SIG-M5 (cell line): ENCODE measurements at regions not wholly inside any gene's neighbourhood (a gene's known extent, or its start where the extent isn't known, plus 50 kb on each side); places are given as distances from the start of the nearest gene placed in this dataset.

ENCODE experiments used
- DNase-seq: peaks from one replicate; lab custom pipeline; 2025; lab: John Stamatoyannopoulos, UW

DNA sequence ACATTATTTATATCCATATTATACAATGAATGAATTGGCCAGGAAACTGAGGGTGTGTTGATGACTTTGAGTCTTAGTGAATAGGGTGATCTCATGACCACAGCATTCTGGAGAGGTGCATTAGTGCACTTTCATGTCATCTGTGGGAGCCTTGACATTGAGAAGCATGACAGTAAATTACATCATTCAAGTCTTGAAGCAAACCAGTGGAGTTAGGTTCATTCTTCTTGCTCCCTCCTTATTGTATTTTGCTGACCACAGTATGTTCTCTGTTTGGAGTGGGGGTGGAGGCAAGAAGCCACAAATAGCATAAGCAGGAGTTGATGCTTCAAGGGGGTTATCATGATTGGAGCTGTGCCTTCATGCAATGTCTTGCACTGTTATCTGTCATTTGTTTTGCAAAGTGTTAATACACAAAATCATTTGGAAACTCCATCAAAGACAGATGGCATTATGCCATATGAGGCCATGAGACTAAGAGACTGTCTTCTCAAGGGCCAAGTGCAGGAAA is 680.2 kb downstream of the NYAP2 start:
- no peak for DNase-seq

DNA sequence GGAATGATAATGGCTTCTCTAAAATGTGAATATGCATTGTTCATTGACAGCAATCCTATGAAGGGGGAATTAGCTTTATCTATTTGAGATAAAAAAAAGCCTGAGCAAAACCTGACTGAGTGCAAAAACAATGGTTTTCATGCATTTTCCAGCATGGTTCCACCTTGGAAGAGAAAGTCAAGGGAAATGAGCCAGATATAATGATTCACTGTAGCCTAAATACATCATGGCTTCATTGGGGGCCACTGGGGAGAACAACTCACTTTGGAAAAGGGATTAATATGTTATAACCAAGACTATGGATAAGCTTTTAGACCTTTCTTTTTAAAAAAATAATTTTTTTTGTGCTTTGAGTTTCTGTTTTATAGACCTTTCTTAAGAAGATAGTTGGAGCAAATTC is 679.7 kb downstream of the NYAP2 start:
- DNase-seq: no peak

DNA sequence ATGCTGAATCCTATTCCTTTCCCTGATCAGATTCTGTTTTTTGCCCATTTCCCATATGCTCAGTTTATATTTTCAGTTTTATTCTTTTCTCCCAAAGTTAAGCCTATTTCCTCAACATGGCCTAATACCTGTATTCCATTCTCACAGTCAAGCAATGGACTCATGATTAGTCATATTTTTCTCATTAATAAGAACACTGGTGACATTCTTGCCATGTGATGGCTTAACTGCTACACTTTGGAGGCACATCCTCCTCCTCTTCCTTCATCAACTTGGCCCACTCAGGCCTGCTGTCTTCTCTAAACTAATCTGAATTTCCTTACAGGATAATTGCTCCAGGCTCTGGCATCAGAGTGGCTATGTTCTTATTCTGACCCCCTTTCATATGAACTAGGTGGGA is 679.2 kb downstream of the NYAP2 start:
- DNase-seq: no peak

DNA sequence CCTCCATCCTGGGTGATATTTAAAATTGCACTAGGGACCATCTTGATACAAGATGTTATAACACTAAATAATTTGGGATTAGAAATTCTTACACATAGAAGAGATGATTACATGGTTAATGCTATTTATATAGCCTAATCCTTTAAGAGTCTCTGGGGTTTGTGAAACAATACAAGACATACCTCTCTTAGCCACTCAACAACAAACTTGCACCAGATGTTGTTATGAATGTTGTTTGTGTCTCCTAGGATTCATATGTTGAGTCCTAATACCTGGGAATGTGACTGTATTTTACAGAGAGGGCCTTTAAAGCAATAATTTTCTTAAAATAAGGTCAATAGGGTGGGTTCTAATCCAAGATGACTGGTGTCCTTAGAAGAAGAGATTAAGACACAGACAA is 678.3 kb downstream of the NYAP2 start:
- no peak for DNase-seq

DNA sequence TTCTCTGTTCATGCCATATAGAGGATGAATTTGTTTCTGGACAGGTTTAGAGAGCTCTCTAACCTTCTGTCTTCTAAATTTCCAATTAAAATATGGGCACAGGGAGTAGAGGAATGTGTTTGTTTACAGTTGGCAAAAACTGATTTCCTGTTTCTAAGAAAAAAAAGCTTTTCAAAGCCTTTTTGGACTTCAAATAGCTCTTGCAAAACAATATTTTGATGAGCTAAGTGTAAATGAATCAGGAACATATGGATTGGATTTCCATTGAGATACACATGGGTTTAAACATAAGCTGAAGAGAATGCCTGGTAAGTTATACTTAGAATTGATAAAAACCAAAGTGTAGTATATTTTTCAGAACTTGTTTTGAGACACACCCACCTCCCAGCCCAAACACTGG is 677.5 kb downstream of the NYAP2 start:
- DNase-seq: no peak

DNA sequence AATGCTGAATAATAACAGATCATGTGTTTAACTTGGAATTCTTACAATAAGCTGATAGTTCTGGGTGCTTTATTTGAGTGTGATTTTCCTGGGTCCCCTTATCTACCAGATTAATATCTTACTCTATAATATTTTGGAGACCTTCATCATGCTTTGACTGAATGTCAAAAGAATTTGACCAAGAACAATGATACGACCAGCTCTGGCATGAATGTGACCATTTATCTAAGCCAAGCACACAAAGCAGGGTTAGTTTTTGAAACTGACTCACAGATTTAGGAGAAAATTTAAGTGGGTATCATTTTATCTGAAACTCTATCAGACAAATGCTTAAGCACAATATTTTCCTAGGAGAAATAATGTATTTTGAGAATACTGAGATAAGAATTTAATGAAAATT is 677.0 kb downstream of the NYAP2 start:
- no peak for DNase-seq

DNA sequence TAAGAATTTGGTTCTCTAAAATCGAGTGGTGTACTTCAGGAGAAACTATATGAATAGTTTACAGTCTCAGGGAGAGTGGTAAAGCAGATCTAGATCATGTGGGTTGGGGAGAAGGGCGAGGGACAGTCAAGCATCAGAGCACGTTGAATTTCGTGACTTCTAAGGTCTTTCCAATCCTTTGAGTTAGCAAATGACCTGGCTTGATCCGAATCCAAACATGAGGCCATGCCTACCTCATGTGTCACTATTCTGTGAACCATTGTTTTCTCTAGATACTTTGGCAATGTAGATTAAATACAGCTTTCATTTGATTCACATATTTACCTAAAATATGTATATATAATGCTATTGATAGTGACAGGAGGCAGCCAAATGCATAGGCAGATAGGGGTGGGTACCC is 674.9 kb downstream of the NYAP2 start:
- no peak for DNase-seq

DNA sequence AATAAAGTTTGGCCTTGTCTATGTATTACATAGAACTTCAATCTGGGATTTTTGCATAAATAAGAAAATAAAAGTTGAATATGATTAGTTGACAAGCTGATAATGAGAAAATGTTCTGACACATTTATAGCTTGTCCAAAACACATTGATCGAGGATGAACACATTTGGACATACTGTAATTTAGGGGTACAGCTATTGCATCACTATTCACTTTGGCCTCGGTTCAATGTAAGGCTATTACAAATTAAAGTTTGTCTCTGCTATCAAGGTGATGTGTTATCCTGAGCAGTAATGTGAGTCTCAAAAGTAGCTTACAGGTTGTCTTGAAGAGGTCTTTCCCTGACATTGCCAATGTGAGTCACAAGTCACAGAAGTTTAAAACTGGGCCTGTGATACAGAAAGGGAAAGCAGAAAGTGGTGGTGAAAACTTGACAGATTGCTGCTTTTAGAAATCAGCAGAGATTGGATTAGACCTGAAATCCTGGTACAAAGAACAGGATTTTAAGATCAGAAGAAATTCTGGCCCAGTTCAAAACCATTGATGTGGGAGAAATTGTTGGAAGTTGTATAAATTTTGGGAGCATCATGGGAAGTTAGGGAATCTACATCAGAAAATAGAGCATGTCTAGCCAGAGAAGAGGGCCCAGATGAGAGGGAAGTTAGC is 674.1 kb downstream of the NYAP2 start:
- DNase-seq: no peak

DNA sequence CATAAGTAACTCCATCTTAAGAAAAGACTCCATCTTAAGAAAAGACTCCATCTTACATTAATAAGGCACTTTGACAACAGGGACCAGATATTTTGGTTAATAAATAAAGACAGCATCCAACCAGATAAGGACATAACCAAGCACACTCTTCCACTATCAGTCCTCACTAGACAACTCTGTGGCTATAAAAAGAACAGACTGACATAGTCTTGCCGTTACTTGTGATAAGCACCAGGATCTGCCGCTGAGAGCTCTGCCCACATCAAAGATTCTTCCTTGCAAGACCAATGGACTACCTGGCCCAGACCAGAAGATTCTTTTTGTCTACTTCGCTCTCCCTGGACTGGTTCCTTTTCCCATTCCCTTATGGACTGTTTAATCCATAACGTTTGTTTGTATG is 667.4 kb downstream of the NYAP2 start:
- DNase-seq: no peak

DNA sequence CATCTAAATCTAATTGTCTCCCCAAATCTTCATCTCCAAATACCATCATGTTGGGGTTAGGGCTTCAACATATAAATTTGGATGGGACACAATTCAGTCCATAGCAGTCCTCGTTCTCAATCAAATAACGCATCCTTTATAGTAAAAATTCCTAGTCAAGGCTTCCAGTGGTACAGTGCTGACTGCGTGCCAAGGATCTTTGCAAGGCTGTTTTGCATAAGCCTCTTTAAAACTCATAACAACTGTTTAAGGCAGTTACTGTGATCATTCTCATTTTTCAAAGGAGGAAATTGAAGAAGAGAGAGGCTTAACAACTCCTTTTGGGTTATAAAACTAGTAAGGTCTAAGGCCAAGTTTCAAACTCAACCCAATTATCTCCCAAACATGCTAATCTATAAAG is 666.9 kb downstream of the NYAP2 start:
- no peak for DNase-seq

DNA sequence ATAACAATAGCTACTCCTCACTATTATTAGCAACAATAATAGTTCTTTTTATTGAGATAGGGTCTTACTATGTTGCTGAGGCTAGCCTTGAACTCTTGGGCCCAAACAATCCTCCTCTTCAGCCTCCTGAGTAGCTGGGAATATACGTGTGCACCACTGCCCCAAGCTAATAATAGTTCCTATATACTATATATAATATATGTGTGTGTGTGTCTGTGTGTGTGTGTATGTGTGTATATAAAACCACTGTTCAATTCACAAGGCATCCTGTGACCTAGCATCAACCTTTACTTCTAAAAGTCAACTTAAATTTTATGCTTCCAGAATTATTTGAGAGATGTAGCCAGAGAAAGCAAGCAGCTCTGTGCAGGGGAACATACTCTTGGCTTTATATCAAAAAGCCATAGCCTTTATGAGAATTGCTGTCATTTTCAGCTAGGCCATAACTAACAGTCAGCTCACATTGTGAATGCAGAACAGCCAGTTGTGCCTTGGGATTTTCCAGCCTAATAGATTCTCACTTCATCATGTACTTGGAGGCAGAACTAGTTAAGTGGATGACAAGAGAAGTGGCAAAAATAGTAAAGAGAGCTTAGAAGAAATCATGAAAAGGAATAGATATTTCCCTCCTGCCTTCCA is 665.5 kb downstream of the NYAP2 start:
- DNase-seq: no peak

DNA sequence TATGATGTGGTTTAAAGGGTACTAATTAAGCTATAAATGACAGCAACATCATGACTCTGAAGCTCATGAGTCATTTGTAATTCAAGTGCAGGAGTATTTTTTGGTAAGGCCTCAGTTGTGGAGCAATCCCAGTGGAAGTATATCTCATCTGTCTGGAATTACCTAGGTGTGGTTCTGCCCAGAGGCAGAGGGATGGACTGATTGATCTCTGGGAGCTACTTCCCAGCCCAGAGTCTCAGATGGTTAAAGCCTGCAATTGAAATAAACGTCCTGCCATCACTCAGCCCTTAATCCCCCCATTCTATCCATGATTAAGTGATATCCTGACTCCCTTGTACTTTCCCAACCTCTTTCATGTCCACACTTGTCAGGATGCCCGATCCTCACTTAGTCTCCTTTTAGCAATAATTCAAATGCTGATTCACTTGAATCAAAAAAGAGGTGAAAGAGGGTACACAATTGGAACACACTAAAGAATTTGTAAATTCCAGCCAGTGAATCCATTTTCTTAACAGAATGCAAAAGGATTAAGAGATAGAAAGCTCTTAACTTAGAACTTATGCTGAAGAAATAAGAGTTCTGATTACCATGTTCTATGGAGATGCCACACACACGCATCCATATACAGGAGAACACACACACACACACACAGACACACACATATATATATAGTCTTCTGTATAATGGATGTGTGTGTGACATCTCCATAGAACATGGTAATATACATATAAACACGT is 664.4 kb downstream of the NYAP2 start:
- no peak for DNase-seq

DNA sequence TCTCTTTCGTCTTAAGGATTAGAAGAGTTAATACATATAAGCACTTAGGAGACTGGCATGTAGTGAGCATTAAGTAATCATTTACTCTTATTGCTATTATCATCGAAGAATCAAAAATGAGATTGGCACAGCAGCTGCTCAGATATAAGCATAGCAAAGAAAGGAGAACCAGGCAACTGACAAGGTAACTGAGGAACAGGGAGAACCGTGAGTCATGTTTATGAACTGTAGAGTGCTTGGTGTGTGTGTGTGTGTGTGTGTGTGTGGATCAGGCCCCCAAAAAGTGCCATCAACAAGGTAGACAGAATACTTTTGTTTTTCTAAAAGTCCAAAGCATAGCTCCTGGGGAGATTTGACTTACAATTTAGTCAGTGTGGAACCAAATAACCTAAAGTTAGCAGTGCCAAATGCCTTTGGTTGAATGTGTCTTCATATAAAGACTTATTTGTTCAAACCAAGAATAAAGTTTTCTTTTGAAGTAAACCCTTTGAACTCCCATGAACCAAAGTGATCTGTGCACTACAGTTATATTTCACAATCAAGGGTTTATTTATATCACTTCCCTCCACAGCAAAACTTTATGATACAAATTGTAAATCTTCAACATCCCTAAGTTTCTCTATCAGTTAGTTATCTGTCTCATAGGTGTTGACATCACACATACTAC is 660.6 kb downstream of the NYAP2 start:
- peak; percentile 42 for DNase-seq

DNA sequence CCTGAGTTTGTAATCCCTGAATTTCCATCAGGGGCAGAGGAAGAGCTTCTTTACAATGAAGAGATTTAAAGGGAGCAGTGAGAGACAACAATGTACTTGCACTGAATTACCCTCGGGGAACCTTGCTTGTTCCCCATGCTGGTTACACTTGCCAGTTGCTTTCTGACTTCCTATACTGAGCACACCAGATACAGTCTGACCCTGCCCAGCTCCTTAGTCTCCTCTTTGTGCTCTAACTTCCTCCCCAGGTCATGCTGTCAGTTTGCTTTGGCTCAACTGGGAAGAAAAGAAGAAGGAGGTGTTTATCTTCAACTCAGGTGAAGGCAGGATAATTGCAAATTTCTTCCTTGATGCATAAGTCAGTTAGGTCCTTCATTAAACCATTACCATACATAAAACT is 658.4 kb downstream of the NYAP2 start:
- DNase-seq: no peak

DNA sequence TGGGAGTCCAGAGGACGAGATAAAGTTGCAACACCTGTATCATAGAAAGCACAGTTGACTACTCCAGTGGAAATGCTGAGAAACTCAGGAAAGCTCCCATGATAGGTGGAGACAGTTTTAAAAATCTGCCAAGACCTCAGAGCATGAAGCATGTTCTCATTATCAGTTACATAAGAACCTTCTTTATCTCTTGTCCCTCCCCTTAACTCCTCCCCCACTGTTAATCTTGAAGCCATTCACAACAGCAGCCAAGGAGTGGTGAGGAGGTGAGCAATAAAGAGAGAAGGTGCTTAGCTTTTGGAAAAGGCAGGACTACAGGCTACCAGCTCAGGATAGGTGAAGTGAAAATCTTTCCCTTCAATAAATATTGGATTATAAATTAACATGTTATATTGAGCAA is 657.9 kb downstream of the NYAP2 start:
- DNase-seq: no peak

DNA sequence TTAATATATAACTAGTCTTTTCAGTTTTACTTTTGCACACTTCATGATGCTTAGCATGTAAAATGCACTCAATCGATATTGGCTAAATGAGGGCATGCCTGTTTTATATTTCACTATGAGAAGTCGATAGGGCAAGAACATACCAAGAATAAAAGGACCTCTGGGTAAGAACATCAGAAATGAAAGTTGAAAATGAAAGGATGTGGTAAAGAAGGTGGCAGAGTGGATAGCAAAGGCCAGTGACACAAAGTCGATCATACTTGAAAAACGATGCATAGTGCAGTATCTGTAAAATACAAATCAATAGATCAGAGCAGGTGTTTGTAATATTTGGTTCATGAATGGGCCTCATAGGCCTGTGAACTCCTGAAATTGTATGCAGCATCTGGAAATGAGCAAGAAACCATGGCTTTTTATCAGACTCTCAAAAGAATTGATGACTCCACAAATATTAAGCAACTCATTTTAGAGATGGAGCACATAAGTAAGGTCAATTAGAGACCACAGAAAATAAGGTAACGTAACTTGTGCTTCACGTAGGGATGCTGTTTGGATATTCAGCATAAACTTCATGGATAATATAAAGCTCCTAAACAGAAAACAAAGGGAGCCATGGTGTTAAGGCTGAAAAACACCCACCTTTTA is 653.4 kb downstream of the NYAP2 start:
- no peak for DNase-seq

DNA sequence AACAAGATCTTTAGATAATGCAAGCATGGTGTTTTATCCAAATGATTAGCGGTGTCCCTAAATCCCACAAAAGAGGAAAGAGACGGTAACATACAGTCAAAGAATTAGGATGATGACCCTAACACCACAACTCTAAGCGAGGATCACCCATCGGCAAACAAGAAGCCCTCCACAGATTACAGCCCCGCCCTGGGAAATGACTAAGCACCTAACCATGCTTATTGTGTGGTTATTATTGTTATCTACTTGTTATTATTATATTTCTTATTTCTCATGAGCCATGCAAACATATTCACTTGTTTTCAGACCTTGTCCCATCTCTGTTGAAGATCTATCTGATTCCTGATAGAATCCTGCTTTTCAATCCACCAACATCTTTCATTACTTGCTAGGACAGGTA is 651.3 kb downstream of the NYAP2 start:
- DNase-seq: no peak

DNA sequence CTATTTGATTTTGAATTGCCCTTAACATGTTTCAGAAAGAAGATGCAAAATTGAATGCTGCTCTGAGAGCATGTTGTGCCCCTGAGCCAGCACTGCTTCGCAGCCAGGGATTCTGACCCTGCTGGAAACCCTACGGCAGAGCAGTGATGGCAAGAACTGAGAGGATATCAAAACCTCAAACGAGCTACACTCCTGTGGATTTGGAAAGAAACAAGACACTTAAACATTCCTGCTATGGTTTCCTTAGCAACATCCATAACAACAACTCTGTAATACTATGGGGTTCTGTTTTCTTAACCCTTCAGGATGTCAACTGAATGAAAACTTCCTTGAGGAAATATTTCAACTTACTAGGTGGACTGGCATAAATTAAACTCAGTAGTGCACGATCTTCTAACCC is 649.1 kb downstream of the NYAP2 start:
- DNase-seq: no peak

DNA sequence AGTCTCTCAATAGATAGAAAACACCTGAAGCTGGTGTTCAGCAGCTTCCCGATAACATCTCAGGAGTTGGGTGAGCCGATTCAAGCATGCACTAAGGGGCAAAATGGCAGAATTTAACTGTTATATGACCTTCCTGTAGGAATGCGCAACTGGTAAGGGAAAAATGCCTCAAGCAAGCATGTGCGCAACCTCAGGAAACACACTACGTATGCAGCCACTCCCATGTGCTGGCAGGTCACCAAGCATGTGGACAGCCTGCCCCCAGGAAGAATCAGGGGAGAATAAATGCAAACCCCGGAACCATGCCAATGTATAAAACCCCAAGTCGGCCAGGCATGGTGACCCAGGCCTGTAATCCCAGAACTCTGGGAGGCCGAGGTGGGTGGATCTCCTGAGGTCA is 645.6 kb downstream of the NYAP2 start:
- no peak for DNase-seq

DNA sequence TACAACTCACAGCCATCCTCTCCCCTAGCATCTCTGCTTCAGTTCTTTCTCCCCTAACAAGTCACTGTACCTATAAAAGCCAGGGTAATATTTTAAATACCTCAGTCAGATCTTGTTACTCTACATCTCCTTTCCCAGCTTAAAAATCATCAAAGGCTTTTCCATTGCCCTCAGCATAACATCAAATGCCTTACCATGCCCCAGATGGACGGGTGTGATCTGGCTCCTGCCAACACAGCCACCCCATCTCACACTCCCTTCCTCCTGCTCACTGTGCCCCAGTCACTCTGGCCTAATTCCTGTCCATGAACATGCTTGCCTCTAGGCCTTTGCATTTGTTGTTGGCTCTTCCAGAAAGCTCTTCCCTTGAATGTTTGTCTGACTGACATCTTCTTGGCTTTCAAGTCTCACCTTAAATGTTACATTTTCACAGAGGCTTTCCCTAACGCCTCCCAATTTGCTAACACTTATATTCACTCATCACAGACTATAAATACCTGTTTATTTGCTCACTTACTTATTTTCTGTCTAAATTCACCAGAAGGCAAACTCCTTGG is 640.9 kb downstream of the NYAP2 start:
- no peak for DNase-seq

DNA sequence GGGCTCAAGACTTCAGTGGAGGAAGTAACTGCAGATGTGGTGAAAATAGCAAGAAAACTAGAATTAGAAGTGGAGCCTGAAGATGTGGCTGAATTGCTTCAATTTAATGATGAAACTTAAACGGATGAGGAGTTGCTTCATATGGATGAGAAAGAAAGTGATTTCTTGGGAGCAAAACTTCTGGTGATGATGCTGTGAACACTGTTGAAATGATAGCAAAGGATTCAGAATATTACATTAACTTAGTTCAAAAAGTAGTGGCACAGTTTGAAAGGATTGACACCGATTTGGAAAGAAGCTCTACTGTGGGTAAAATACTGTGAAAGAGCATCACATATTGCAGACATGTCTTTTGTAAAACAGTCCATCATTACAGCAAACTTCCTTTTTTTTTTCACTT is 638.0 kb downstream of the NYAP2 start:
- DNase-seq: peak; percentile 57
